NCI-H748 (cell line): ENCODE measurements at regions not wholly inside any gene's neighbourhood (a gene's known extent, or its start where the extent isn't known, plus 50 kb on each side); places are given as distances from the start of the nearest gene placed in this dataset.

Experiments
- DNase-seq: peaks from one replicate; lab custom pipeline; 2025; ENCODE audit not compliant: unreplicated experiment; lab: John Stamatoyannopoulos, UW

DNA sequence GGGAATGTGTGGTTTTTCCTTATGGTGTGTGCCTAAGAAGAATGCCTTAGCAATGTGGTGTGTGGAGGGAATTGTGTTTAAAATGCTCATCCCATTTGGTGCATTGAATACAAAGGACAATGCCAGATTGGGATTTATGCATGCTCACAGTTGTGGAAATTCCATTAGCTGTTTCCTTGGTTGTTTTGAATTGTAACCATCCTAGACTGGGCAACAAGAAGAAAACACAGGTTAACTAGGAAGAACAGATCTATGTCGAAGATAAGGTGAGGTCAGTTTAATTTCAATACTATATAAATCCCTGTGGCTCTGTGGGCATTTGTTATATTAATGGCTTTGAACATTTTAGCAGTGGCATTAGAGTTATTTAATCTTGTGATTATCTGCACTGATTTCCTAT, 266.8 kb downstream of the MAT2B start:
- DNase-seq = no peak

DNA sequence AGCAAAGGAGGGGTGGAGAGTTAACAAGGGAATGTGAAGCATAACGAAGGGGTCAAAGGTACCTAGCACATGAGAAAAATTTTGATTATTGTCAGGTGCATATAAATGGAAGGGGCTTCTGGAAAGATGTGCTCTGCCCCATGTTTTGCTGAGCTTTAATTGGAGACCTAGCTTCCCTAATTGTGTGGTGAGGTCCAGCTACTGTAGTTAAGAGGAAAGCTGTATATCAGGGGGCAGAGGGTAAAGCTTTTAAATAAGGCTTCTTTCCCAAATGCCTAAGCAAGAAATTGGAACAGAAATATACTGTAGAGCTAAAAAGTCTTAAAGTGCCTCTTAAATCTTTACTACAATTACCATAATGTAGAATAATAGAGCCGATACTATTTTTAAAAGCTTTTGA, 267.2 kb downstream of the MAT2B start:
- no peak for DNase-seq

GRCh38 chr5:163773226-163773625, 267.8 kb downstream of the MAT2B start:
- DNase-seq = peak; percentile 55

- DNase-seq = peak; percentile 36
Measured at GRCh38 chr5:163789870-163790269, 284.5 kb downstream of the MAT2B start.

DNA sequence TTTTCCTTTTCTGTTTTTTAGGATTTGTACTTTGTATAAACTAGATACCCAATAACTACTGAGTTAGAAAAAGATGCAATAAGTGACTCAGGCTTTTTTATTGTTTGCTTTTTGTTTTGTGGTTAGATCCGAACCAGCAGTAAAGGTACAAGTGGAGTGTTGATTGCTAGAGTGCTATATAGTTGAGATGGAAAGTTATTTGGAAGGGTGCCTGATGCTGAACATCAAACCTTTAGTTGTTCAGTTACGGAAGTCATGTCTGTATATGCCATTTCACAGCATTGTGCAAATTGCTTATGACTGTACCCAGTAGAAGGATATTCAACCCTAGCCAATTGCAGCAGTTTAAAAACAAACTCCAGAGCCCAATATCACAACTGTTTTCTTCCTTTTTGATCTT, 285.1 kb downstream of the MAT2B start:
- DNase-seq = no peak

GRCh38 chr5:163794993-163795392, 289.6 kb downstream of the MAT2B start:
- DNase-seq = no peak

DNA sequence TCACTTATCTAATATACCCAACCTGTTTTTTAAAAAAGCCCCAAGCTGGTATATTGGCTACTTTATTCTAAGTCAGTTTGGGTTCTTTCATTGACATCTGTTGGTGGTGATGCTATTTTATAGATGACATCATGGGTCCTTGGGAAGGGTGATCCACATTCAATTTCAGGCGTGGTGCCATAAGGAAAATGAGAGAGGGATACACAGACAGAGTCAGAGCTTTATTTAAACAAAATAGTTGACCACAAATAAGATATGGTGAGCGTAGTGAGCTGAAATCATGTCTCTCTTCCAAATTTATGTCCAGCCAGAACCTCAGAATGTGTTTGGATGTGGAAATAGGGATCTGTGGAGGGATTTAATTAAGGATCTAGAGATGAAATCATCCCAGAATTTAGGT, 302.4 kb downstream of the MAT2B start:
- no peak for DNase-seq

GRCh38 chr5:163809473-163809872, 304.1 kb downstream of the MAT2B start:
- peak; percentile 25 for DNase-seq

DNA sequence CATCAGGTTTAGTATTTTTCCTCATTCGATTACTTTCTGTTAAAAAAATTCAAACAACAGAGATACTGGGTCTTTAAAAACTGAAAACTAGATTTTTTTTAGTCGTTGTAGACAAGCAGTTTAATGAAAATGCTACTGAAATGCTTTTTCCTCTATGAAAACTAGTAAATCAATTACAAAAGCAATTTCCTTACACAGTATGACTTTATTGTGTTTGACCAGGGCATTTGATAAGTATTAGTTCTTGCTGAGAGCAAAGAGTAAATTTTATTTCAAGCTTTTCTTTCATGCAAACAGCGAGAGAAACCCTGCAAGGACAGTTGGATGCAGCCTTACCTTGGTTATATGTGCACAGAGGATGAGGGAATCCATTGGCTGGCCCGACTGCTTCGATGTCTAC, 308.5 kb downstream of the MAT2B start:
- DNase-seq = no peak

GRCh38 chr5:163815240-163815791, 309.9 kb downstream of the MAT2B start:
- DNase-seq = no peak

DNA sequence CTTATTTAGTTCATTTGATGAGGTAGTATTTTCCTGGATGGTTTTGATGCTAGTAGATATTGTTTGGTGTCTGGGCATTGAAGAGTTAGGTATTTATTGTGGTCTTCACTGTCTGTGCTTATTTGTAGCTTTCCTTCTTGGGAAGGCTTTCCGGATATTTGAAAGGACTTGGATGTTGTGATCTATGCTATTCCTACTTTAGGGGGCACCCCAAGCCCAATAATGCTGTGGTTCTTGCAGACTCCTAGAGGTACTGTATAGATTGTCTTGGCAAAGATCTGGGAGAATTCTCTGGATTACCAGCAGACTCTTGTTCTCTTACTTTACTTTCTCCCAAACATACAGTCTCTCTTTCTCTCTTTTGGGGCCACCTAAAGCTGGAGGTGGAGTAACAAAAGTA, 315.7 kb downstream of the MAT2B start:
- no peak for DNase-seq

- DNase-seq = no peak
Measured at GRCh38 chr5:163822548-163822947, 317.1 kb downstream of the MAT2B start.

GRCh38 chr5:163825661-163826060, 320.2 kb downstream of the MAT2B start:
- DNase-seq = no peak

- peak; percentile 49 for DNase-seq
Measured at GRCh38 chr5:163826201-163826600, 320.8 kb downstream of the MAT2B start.

- no peak for DNase-seq
Measured at GRCh38 chr5:163832155-163832554, 326.7 kb downstream of the MAT2B start.

DNA sequence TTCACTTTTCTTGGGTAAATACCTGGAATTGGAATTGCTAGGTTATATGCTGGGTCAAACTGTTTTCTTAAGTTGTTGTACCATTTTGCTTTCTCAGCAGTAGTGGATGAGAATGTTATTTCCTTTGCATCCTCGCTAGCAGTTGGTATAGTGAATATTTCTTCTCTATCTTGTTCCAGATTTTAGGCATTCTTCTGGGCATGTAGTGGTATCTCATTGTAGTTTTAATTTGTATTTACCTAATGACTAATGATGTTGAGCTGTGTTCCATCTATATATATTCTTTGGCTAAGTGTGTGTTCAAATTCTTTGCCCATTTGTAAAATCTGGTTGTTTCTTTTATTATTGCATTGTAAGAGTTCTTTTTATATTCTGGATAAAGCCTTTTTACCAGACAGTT, 333.3 kb downstream of the MAT2B start:
- no peak for DNase-seq

- peak; percentile 70 for DNase-seq
Measured at GRCh38 chr5:163846512-163846911, 341.1 kb downstream of the MAT2B start.

- no peak for DNase-seq
Measured at GRCh38 chr5:163855754-163856153, 350.3 kb downstream of the MAT2B start.

DNA sequence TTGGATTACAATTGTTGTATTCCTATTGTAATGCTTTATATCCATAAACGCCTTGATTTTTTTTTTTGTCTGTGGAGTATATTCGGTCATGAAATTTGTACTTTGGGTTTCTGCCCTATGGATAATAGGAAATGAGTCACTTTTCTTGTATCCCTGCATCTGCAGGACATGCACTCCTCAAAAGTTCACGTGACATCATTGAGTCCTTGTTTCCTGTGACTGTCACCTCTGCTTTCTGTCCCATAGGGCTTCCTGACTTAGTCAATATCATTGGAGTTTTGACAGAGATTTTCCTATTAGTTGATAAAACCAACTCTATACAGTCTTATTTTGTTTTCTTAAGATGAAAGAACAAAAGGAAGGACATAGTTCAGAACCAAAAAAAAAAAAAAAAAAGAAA, 356.3 kb downstream of the MAT2B start:
- no peak for DNase-seq

- DNase-seq = no peak
Measured at GRCh38 chr5:163867324-163867723, 361.9 kb downstream of the MAT2B start.

GRCh38 chr5:163867738-163868137, 362.3 kb downstream of the MAT2B start:
- no peak for DNase-seq

DNA sequence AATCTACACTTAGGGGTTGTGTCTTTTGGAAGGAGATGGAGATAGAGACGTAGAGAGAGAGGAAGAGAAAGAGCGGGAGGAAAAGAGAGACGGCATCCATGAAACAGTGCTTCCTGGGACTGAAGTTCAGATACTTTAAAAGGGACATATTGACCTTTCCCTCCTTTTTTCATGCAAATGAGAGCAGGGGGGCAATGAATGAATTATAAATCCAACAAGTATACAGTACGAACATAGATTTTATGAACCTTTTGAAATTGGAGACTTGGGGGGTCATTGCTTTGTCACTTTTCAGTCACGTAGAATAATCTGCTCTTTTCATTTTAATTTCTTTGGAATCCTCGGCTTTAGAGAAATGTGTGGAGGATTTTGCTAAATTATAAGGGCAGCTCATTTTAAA, 364.2 kb downstream of the MAT2B start:
- DNase-seq = no peak

DNA sequence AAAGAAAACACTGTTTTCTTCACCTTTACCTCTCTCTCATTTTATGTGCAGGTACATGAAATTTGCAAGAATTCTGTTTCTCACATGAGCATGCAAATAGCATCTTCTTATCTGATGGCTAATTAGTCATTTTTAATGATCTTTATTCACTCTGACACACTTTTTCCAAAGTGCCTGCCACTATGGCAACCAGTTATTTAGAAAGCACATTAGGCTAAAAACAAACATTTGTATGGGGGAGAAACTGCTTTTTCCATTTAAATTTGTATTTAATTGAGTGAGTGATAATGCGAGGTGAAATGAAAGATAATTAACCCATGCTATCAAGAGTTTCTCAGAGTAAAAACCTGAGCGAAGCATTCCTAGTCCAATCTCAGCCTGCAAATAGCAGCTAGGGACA, 365.0 kb downstream of the MAT2B start:
- DNase-seq = peak; percentile 32

DNA sequence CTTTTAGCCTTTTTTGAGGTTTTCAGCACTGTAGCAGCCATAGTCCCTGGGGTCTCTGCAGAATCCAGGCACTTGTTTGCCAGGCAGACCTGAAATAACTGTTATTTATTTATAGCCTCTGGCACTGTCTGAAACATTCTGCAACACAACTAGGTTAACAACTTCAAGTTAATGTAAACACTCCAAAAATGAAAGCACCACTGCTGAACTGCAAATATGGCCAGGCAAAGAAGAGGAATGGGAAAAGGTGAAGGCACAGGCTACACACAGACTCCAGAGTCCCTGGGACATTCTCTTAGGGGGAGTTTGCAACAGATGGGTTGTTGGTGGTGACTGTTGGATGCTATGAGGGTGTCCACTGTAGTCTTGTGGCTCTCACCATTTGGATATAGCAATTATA, 369.0 kb downstream of the MAT2B start:
- DNase-seq = no peak
